GM18868 (cell line): ENCODE measurements at regions not wholly inside any gene's neighbourhood (a gene's known extent, or its start where the extent isn't known, plus 50 kb on each side); places are given as distances from the start of the nearest gene placed in this dataset.

Source experiments
- ATAC-seq: cut with Tn5 transposase; IDR thresholded peaks from one replicate; pipeline ENCODE4 v1.9.1; 2021; ENCODE audit warnings: mild to moderate bottlenecking, moderate library complexity; ENCODE audit not compliant: unreplicated experiment

GRCh38 chr9:19732441-19732951 is 56.3 kb downstream of the SLC24A2 start:
- no peak for ATAC-seq

DNA sequence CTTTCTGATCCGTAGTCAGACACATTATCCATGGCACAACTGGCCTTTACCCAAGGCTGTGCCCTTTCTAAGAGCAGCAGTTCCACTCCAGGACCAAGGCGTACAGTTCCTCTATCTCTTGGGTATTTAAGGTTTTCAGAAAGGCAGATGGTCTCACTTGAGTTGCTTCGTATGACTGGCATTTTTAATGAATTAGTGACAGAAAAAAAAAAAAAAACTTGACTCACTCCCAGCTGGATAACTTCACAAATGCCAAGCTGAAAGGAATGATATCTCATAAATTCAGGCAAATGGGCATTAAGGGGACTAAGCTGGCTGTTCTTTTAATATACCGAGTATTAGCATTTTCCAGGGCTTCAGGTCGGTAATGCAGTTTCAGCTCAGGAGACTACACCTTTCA is 60.7 kb downstream of the SLC24A2 start:
- ATAC-seq = no peak

DNA sequence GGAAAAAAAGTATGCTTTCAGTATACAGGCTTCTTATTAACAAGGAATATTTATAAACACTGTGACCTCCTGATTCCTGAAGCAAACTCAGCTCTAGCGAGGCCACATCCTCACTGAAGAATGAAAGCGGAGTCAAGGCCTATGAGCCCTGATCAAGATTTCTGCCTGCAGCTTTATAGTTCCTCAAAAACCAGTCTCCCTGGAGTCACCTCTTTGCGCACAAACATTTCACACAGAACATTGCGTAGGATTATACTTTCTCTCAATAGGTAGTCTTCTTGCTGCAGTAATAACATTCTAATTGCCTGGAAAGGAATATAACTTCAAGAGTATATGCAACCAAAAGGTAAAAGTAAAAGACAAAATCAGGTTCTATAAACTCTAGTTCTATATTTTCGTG is 62.9 kb downstream of the SLC24A2 start:
- ATAC-seq = no peak

GRCh38 chr9:19720377-19720776 is 68.5 kb downstream of the SLC24A2 start:
- ATAC-seq = no peak

DNA sequence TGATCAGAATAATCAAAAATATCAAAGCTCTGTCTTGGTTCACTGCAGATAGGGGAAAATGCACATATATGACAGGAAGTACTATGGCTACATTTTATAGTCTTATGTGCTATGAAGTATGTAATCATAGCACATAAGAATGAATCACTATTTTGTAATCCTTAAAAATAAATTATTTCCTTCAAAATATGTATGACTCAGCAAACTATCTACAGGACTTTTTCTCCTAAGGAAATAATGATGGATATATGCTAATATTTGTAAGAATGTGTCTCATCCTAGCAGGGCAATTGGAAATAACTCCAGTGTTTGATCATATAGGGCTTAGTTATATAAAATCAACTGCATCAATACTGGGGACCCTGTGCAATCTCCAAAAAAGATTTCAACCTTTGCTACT is 85.1 kb downstream of the SLC24A2 start:
- no peak for ATAC-seq

DNA sequence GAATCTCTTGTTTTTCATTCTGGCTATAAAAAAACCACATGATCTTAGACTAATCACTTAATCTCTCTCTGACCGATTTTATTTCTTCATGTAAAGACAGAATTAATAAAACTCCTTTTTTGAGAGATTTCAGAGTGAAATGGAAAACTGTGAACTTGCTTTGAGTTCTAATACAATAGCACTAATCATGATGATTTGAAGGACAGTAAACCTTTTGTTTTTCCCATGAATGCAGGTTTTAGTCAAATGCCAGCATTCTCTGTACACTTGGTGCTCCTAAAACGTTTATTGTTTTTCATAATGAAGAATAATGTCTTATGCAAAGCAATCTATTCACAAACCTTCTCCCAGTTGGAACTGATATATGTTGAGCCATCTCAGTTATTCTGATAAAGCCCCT is 86.8 kb downstream of the SLC24A2 start:
- ATAC-seq = no peak

DNA sequence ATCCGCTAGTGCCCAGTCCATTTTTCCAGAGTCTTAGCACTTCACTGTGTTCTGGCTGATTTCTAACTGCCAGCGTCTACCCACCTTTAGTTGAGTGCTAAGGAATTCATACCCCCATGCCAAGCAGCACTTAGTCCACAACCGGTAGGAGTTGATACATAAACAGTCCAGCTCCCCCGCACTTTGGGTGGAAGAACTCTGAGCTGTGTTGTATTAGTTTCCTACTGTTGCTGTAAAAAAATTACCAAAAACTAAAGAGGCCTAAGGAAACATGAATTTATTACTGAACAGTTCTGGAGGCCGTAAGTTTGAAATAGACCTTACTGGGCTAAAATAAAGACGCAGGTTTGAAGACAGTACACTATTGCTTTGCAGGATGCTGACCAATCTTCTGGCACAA is 87.6 kb downstream of the SLC24A2 start:
- no peak for ATAC-seq

DNA sequence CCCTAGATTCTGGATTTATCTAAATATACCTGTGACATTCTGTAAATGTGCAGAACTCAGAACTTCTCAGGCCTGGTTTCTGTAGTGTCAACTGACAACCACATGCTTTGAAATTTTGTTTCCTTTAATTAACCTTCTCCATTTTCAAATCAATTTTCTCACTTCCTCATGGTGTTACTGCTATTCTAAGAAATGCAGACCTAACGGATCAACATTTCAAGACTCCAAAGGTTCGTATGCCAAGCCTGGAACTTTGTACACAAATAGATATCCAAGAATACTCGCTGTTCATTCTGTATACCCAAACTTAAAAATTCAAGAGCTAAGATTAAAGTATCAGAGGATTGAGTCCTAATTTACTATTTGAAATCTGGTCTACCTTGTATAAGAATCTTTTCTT is 88.1 kb downstream of the SLC24A2 start:
- no peak for ATAC-seq

DNA sequence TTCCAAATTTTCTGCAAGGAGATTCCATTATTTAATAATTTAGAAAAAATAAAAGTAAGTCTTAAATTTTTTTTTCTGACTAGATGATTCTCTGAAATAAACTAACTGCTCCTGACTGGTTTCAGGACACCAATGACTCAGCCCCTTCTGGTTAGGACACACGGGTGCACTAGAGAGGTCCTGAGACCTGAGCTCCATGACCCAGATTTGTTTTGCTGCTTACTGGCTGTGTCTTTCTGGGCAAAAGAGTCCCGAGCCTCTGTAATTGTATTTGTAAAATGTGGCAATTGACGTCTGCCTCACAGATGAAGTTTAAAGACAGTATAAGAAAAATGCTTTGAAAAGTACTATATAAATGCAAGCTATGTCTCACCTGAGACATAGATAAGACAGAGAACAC is 89.1 kb downstream of the SLC24A2 start:
- no peak for ATAC-seq

DNA sequence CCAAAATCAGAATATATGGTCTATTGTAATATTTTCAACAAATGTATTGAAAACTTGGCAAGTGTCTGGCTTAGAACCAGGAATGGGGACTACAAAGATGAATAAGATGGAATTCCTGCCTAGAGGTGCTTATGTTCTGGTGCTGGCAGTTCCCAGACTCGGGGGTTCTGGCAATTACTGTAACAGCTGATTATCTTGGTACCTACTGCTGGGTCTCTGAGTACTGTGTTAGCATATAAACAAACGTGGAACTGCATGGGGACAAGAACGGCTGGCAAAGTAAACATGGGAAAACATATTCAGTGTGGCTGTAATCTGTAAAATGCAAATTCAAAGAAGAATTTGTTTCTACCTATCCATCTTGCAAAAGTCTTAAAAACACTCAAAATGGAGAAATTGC is 89.9 kb downstream of the SLC24A2 start:
- ATAC-seq = no peak

- no peak for ATAC-seq
These were observed 94.2 kb downstream of the SLC24A2 start for GRCh38 chr9:19694601-19695000.

- no peak for ATAC-seq
These were observed 98.7 kb downstream of the SLC24A2 start for GRCh38 chr9:19690128-19690527.

DNA sequence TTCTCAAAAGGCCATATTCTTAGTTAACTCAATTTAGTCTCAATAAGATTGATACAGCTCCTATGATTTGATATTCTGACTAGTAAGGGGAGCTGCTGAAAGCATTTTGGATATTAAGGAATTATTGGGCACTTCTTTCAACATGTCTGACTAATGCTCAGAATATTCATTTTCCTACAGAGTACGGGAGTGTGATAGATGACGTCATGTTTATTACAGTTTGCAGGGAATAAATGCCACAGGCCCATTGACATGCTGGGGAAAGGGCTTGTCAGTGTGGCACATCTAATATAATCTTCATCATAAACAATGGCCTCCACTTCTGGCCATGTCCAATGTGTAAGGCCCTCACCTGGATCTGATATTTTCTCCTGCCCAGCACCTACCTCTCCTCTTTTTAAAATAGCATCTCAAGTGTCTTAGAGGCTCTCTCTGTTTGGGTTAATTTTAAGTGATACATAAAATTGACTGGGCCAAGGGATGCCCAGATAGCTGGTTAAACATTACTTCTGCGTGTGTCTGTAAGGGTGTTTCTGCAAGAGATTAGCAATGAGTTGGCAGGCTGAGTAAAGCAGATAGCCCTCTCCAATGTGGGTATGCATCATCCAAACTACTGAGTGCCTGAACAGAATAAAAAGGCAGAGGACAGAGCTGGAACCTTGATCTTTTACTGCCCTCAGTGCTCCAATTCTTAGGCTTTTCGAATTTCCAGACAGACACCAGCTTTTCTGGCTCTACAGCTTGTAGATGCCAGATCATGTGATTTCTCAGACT is 99.3 kb downstream of the SLC24A2 start:
- ATAC-seq = no peak

DNA sequence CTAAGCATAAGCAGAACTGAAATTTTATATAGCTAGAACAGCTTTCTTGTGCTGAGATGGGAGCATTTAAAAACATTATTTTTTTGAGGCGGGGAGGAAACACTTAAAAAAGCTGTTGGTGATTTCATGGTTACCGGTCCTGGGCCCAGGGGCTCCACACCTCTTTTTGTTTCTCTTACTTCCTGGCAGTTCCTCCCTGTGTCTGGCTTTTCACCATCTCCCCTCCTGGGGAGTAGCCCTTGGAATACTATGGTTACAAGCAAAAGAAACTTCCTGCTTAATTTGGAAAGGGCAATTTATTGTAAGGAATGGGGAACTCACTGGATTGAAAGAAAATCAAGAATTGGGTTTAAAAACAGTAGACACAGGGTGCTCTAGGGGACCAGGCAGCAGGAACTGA is 105.1 kb downstream of the SLC24A2 start:
- ATAC-seq = no peak

DNA sequence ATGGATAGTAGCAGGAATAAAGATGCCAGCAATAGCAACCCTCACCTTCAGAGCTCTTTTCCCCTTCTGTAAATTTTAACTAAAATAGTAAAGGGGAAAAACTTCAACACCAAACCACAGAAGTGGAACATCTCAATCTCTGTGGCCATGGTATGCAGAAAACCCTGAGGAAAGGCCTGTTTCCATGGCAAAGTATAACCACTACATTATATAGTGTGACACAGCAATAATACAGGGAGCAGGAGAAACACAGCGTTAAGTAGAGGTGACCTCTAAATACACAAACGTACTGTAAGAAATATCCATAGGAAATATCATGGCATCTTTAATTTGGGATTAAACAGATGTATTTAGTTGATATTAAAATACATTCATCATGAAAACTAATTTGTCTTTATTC is 106.4 kb downstream of the SLC24A2 start:
- no peak for ATAC-seq

- no peak for ATAC-seq
These were observed 107.0 kb downstream of the SLC24A2 start for GRCh38 chr9:19681846-19682245.

DNA sequence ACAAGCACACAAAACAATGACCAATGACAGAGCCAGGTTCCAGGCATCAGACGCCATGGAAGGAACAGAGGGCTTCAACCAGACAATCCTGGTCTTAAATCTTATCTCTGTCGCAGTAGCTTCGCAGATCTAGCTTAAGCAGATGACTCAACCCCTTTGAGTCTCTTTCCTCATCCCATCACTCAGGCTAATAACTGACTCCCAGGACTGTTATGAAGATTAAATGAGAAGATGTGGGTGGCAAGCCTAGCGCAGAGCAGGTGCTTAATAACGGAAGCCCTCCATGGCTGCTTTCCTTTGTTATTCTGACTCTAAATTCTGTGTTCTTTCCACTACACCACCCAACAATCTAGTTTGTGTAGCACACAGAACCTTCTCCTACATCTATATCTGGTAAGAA is 110.9 kb downstream of the SLC24A2 start:
- no peak for ATAC-seq

- ATAC-seq = no peak
These were observed 113.3 kb downstream of the SLC24A2 start for GRCh38 chr9:19675492-19675891.

- no peak for ATAC-seq
These were observed 122.3 kb downstream of the SLC24A2 start for GRCh38 chr9:19666575-19666974.

DNA sequence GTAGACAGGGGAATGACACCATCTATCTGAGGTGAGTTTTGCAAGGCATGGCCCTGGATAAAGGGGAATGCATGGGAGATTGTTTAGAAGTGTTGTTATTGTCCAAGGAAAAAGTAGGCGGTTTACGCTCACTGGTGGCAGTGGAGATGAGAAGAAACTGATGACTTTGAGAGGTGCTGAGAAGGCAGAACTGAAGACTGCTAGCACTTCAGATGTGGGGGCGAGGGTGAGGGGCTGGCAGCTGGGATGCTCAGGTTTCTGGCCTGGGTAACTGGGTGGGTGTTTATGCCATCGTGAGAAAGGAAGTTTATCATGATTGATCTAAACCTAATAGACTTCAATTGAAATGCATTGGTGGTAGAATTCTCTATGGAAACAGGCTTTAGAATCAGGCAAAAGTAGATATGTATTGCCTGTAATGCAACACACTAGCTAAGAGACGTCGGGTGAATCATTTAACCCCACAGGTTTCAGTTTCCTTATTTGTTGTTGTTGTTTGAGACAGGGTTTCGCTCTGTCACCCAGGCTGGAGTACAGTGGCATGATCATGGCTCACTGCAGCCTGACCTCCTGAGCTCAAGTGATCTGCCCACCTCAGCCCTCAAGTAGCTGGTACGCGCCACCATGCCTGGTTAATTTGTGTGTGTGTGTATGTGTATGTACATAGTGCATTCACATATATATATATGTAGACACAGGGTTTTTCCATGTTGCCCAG is 123.5 kb downstream of the SLC24A2 start:
- peak; percentile 99 for ATAC-seq

DNA sequence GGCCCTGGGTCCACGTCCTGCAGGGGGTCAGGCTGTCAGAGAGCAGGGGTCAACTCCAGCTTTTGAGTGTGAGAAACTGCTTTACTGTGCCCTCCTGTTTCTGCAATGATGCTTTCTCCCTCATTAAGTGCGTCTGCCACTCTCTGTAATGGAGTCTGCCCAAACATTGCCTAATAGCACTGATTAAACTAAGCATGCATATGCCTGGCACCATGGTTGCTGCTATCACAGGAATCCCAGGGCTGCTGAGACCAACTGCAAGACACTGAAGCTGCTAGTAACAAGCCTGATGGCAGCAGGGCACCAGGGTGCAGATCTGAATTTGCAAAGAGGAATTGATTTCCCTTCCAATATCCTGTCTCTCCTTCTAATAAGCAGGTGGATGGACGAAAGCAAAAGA is 125.3 kb downstream of the SLC24A2 start:
- no peak for ATAC-seq

- ATAC-seq = no peak
These were observed 126.6 kb downstream of the SLC24A2 start for GRCh38 chr9:19662213-19662612.
